ENCODE measurements at regions not wholly inside any gene's neighbourhood (a gene's known extent, or its start where the extent isn't known, plus 50 kb on each side); places are given as distances from the start of the nearest gene placed in this dataset.

GRCh38 chr21:27021046-27021445, 54.2 kb upstream of the ADAMTS5 start:
- DNase-seq (ENCODE audit: low read depth) (peak; percentile 7), FAIRE-seq (no peak)
- H3K27me3 ChIP-seq (ENCODE audit: control insufficient read depth, insufficient read depth, low read length), result no peaks in the 10 kb centered on the region
- TF ChIP-seq CTCF (IDR thresholded peaks at IDR 0.05; ENCODE audit: insufficient read depth, low read length, severe bottlenecking), result no peak
- no peak overlapping the region for H3K4me3 ChIP-seq (ENCODE audit: low read depth, low read length)
- no peaks in the 10 kb centered on the region for H3K36me3 ChIP-seq (ENCODE audit: control insufficient read depth, insufficient read depth, low read length)

GRCh38 chr21:27017246-27017645, 50.4 kb upstream of the ADAMTS5 start:
- FAIRE-seq, result no peak
- DNase-seq (ENCODE audit: low read depth), result no peak
- H3K27me3 ChIP-seq (ENCODE audit: control insufficient read depth, insufficient read depth, low read length), result no peaks in the 10 kb centered on the region
- H3K36me3 ChIP-seq (ENCODE audit: control insufficient read depth, insufficient read depth, low read length), result no peaks in the 10 kb centered on the region
- TF ChIP-seq CTCF (IDR thresholded peaks at IDR 0.05; ENCODE audit: insufficient read depth, low read length, severe bottlenecking), result no peak
- no peak overlapping the region for H3K4me3 ChIP-seq (ENCODE audit: low read depth, low read length)
